RWPE1 (cell line): ENCODE measurements at regions not wholly inside any gene's neighbourhood (a gene's known extent, or its start where the extent isn't known, plus 50 kb on each side); places are given as distances from the start of the nearest gene placed in this dataset.

Experiments
- CTCF ChIA-PET: fragments of 350-600 bp; sonication (Branson Sonifier 250); formaldehyde crosslinking; extraction: SDS; loops from one replicate; lab custom pipeline; 2021; lab: Yijun Ruan, JAX
- POLR2A ChIA-PET: fragments of 400-600 bp; formaldehyde crosslinking; extraction: SDS; loops from one replicate; lab custom pipeline; 2020; ENCODE audit warnings: antibody characterized with exemption; ENCODE audit not compliant: low non-redundant PET; lab: Yijun Ruan, JAX
- DNase-seq: peaks from one replicate; pipeline ENCODE4 v3.0.0; 2012; ENCODE audit warnings: low spot score
- H3K27ac ChIP-seq: fragments of 450-650 bp; 2 replicates; pipeline ENCODE4 v1.5.1; 2017
- TF ChIP-seq, protein P1 (sequence below): fragments of 450-650 bp; conservative IDR thresholded peaks from 2 replicates; pipeline ENCODE4 v1.5.1; 2017; ENCODE audit warnings: low read depth, mild to moderate bottlenecking

DNA sequence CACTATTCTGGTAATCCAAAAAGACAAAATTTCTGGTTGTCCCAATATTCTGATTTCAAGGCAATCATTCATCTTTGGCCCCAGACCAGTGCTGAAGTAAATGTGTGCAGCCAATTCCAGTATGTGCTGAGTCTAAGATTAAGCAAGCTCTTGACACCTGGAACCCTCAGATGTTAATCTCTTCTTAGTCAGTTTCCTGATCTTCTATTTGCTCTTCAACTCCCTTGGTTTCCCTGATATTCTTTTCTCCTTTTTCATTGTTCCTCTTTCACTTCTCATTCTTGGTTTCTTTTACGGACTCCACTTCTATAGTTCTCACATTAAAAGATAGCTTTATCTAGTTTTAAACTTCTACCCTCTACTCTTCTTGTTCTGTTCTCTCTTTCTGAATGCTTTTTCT lies 445.7 kb upstream of the FANCL start:
- POLR2A ChIA-PET: no interaction called here

DNA sequence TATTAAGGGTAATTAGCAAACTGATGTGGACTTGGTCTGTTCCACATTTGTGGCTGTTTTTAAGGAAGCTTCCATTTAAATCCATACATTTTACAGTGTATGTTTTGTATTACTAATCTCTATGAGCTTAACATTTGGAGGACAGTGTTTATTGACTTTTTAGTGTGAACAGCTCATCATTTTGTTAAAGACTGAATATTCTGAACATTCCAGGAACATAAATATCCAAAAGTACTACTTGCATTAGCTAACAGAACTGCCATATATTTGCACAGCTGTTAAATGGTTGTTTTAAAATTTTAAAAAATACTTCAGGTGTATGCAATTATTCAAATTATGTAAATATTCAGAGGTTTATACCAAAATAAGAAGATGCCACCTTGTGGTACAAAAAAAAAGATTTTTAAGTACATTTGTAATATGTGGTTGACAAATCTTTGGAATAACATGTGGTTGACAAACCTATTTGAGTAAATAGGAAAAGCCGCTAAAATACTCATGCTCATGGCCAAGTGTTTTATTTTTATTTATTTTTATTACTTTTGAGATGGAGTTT lies 439.7 kb upstream of the FANCL start:
- DNase-seq: peak; percentile 2
- TF ChIP-seq, protein P1, sequence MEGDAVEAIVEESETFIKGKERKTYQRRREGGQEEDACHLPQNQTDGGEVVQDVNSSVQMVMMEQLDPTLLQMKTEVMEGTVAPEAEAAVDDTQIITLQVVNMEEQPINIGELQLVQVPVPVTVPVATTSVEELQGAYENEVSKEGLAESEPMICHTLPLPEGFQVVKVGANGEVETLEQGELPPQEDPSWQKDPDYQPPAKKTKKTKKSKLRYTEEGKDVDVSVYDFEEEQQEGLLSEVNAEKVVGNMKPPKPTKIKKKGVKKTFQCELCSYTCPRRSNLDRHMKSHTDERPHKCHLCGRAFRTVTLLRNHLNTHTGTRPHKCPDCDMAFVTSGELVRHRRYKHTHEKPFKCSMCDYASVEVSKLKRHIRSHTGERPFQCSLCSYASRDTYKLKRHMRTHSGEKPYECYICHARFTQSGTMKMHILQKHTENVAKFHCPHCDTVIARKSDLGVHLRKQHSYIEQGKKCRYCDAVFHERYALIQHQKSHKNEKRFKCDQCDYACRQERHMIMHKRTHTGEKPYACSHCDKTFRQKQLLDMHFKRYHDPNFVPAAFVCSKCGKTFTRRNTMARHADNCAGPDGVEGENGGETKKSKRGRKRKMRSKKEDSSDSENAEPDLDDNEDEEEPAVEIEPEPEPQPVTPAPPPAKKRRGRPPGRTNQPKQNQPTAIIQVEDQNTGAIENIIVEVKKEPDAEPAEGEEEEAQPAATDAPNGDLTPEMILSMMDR: 0 out of 2 replicates have a peak, but pooled peaks have one; percentile 9
- CTCF ChIA-PET: interaction anchor here (0.7 to 1.4 kb wide), 3 partner anchors 103 to 110 kb away, joined by 3 to 9 read pairs (median 3); no protein-coding TSS in a partner anchor
- POLR2A ChIA-PET: no interaction called here
- no peak overlapping the region for H3K27ac ChIP-seq

More for the DNA sequence above, 445.7 kb upstream of the FANCL start:
- H3K27ac ChIP-seq: no peak overlapping the region
- no peak for DNase-seq
- TF ChIP-seq, protein P1: no peak
- CTCF ChIA-PET: no interaction called here

DNA sequence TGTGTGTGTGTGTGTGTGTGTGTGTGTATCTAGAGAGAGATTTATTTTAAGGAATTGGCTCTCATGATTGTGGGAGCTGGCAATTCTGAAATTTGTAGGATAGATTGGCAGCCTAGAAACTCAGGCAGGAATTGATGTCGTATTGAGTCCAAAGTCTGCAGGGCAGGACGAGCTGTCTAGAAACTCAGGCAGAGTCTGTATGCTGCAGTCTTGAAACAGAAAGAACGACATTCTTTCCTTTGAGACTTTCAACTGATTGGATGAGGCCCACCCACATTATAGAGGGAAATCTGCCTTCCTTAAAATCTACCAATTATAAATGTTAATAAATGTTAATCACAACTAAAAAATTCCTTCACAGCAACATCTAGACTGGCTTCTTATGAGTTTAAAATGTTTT lies 436.6 kb upstream of the FANCL start:
- TF ChIP-seq, protein P1: no peak
- no peak for DNase-seq
- ChIA-PET POLR2A (no interaction called here), CTCF (no interaction called here)
- no peak overlapping the region for H3K27ac ChIP-seq

DNA sequence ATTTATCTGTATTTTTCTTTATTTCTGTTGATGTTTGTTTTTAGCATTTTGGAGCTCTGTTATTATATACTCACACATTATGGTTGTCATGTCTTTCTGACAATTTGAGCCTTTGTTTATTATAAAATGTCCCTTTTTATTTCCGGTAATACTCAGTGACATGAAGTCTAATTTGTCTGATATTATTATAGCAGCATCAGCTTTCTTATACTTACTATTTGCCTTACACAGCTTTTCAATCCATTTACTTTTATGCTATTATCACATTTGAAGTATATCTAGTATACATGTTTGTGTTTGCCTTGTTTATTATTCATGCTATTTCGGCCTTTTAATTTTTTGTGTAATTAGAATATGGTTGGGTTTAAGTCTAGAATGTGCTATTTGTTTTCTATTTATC lies 430.6 kb upstream of the FANCL start:
- ChIA-PET POLR2A (no interaction called here), CTCF (no interaction called here)
- DNase-seq: no peak
- TF ChIP-seq, protein P1: no peak
- H3K27ac ChIP-seq: no peak overlapping the region

DNA sequence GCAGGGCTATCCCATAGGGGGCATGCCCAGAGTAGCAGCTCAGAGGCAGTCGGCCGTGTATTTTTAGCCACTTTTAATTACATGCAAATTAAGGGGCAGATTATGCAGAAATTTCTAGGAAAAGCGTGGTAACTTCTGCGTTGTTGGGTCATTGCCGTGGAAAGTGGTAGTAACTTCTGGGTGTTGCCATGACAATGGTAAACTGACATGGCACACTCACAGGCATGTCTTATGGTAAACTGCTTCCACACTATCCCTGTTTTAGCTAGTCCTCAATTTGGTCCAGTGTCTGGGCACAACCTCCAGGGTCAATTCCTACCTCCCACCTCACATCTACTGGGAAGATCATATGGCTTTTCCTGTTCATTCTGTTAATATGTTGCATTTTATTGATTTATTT lies 428.9 kb upstream of the FANCL start:
- ChIA-PET CTCF (no interaction called here), POLR2A (no interaction called here)
- TF ChIP-seq, protein P1: no peak
- H3K27ac ChIP-seq: no peak overlapping the region
- DNase-seq: no peak

DNA sequence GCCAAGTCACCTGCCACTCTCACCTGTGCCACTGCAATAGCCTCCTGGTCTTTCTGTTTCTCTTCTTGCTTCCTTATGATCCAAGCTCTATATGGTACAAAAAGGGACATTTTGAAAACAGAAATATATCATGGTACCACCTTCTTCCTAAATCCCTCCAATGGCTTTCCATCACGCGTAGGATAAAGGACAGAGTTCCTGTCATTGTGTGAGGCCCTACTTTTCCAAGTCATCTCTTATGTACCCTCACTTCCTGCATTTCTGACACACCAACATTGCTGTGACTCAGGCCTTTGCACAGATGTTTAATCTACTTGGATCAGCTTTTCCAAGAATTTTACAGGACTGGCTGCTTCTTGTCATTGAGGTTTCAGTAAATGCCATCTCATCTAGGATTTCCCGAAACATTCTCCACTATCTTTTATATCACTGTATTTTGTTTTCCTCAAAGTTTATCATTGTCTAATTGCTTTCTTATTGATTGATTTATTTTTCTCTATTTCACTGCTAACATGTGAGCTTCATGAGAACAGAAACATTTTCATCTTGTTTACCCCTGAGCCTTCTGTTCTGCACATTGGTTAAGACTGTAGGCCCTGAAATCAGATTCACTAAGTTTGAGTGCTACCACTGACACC lies 426.1 kb upstream of the FANCL start:
- ChIA-PET CTCF (no interaction called here), POLR2A (no interaction called here)
- TF ChIP-seq, protein P1: no peak
- no peak overlapping the region for H3K27ac ChIP-seq
- no peak for DNase-seq
